K562 (cell line): ENCODE measurements at regions not wholly inside any gene's neighbourhood (a gene's known extent, or its start where the extent isn't known, plus 50 kb on each side); places are given as distances from the start of the nearest gene placed in this dataset.

Source experiments
- E2F5 ChIP-seq: sonication (generic); formaldehyde crosslinking; IDR thresholded peaks from 2 replicates; pipeline ENCODE4 v1.8.0; 2022; ENCODE audit warnings: mild to moderate bottlenecking, missing genetic modification reagents
- EZH2 ChIP-seq: IDR thresholded peaks from 2 replicates; pipeline ENCODE4 v1.6.1; 2012; ENCODE audit warnings: low read depth, mild to moderate bottlenecking, inconsistent platforms, low read length, borderline replicate concordance
- HNRNPLL ChIP-seq: fragments of 200-400 bp; formaldehyde crosslinking; IDR thresholded peaks from 2 replicates; pipeline ENCODE4 v1.6.1; 2017; ENCODE audit warnings: low read length, low read depth, mild to moderate bottlenecking; ENCODE audit not compliant: poor library complexity, severe bottlenecking
- MYBL2 ChIP-seq, 2 experiments: fragments of 450-650 bp in 1 of 2; sonication (generic) in 1 of 2; formaldehyde crosslinking in 1 of 2; IDR thresholded peaks; 2 replicates each; pipeline versions ENCODE4 v1.6.1 to v1.8.1; 2017 to 2022; ENCODE audit warnings: borderline replicate concordance in 1 of 2, inconsistent platforms in 1 of 2, low read depth in 1 of 2, mild to moderate bottlenecking in 1 of 2, missing genetic modification reagents in 1 of 2, moderate library complexity in 1 of 2
- NCOA6 ChIP-seq: fragments of 450-650 bp; IDR thresholded peaks from 2 replicates; pipeline ENCODE4 v1.6.1; 2017; ENCODE audit warnings: mild to moderate bottlenecking
- POLR2AphosphoS5 ChIP-seq: IDR thresholded peaks from 2 replicates; pipeline ENCODE4 v1.6.1; 2011; ENCODE audit warnings: mild to moderate bottlenecking, low read depth, low read length, moderate library complexity; ENCODE audit not compliant: control insufficient read depth, insufficient read depth
- REST ChIP-seq, 2 experiments: fragments of 450-650 bp; formaldehyde crosslinking in 1 of 2; IDR thresholded peaks; 2 replicates each; pipeline versions ENCODE4 v1.4.0 to v1.6.1; 2014 to 2020; ENCODE audit warnings: mild to moderate bottlenecking in 2 of 2, borderline replicate concordance in 1 of 2, low read depth in 1 of 2
- RFX5 ChIP-seq: IDR thresholded peaks from 2 replicates; pipeline ENCODE4 v1.6.1; 2011; ENCODE audit warnings: low read depth, mild to moderate bottlenecking, improper control_type of control experiment, low read length
- TCF7L2 ChIP-seq: fragments of 150-350 bp; IDR thresholded peaks from 2 replicates; pipeline ENCODE4 v1.6.1; 2016; ENCODE audit warnings: low read depth, mild to moderate bottlenecking, low read length, moderate library complexity
- USF2 ChIP-seq: sonication (generic); formaldehyde crosslinking; IDR thresholded peaks from 2 replicates; pipeline ENCODE4 v1.5.0; 2020; ENCODE audit warnings: missing genetic modification reagents
- ZNF121 ChIP-seq: sonication (generic); formaldehyde crosslinking; conservative IDR thresholded peaks from 2 replicates; pipeline ENCODE4 v1.8.0; 2022; ENCODE audit warnings: missing genetic modification reagents
- ZNF324 ChIP-seq: fragments of 250-450 bp; sonication (Bioruptor Pico); IDR thresholded peaks from 2 replicates; pipeline ENCODE4 v1.4.0; 2020; ENCODE audit warnings: mild to moderate bottlenecking
- ZNF780A ChIP-seq: fragments of 250-450 bp; sonication (Bioruptor Pico); IDR thresholded peaks from 2 replicates; pipeline ENCODE4 v1.5.0; 2021; ENCODE audit warnings: mild to moderate bottlenecking

DNA sequence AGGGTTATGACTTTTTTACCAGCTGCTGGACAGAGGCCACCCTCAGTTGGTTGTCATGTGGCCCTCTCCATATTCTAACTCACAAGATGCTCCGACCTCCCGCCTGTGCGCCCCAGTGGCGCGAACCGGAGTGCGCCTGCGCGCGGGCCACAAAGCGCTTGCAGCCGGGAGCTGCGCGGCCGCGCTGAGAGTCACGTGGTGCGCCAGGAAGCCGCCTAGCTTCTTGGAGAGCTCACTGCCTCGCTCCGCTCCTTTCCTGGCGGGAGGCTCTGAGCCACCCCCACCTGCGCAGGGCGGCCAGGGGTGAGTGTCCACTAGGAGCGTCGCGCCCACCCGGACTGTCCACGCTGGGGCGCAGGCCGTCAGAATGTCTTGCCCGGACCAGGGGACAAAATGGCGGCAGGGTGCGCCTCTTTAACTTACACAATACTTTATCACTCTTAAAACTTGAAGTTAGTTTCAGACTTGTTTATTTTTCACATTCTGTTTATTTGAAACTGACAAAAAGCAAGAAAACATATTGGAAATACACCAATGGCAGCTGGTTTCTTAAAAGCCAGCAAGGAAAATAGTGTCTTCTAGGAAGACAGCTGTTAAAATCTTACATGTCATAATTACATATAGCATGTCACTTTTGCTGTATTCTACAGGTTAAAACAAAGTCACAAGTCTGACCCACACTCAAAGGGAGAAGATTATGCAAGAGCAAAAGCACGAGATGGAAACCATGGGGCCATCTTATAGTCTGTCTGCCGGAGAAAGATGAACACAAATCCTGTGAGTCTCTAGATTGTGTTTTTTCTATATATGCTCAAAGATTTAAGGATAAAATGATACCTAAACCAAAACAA lies 357.9 kb downstream of the CNTNAP4 start:
- TF ChIP-seq USF2 (CRISPR knock-in tag) (peak; percentile 98), EZH2 (no peak), TCF7L2 (no peak), ZNF324 (CRISPR knock-in tag) (no peak), POLR2AphosphoS5 (no peak), E2F5 (no peak), HNRNPLL (peak; percentile 57), ZNF780A (CRISPR knock-in tag) (no peak), ZNF121 (CRISPR knock-in tag) (no peak), MYBL2 (IDR thresholded peaks at IDR 0.05; ENCODE audit: low read depth) (no peak), MYBL2 (CRISPR knock-in tag; IDR thresholded peaks at IDR 0.05; ENCODE audit: borderline replicate concordance) (no peak), RFX5 (no peak), NCOA6 (no peak), REST (IDR thresholded peaks at IDR 0.05; ENCODE audit: borderline replicate concordance) (peak; percentile 90), REST (CRISPR knock-in tag; IDR thresholded peaks at IDR 0.05; ENCODE audit: low read depth) (peak; percentile 66)
